NOMO-1 treated with DMSO at 0.1 percent for 48 hours (cell line): ENCODE measurements at regions not wholly inside any gene's neighbourhood (a gene's known extent, or its start where the extent isn't known, plus 50 kb on each side); places are given as distances from the start of the nearest gene placed in this dataset.

Experiments used
- DNase-seq: peaks from one replicate; lab custom pipeline; 2025; ENCODE audit not compliant: unreplicated experiment; lab: John Stamatoyannopoulos, UW

DNA sequence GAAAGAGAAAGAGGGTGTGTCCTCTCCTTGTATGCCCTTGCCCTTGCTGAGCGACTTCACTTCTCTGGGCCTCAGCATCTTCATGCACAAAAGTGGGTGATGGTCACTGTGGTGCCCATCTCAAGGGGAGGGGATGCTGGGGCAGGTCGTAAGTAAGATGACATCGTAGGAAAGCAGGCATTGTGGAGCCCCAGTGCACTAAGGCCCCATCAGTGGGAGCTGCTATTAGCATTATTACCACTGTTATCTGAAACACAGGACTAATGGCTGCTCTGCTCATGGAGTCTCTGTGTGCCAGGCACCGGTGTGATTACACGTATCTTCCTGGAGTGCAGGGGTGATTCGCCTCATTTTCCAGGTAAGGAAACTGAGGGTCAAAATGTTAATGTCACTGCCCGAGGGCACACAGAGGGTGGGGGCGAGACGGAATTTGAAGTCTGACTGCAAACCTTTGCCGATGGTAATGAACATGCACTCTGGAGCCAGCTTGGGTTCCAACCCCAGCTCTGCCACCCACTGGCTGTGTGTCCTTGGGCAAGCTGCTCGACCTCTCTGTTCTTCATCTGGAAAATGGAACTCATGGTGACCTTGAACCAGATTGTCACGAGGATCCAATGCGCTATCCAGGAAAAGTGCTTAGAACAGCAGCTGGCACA, 63.2 kb upstream of the GSE1 start:
- no peak for DNase-seq

GRCh38 chr16:85550422-85550864, 62.7 kb upstream of the GSE1 start:
- no peak for DNase-seq

GRCh38 chr16:85550953-85551924, 61.9 kb upstream of the GSE1 start:
- no peak for DNase-seq

DNA sequence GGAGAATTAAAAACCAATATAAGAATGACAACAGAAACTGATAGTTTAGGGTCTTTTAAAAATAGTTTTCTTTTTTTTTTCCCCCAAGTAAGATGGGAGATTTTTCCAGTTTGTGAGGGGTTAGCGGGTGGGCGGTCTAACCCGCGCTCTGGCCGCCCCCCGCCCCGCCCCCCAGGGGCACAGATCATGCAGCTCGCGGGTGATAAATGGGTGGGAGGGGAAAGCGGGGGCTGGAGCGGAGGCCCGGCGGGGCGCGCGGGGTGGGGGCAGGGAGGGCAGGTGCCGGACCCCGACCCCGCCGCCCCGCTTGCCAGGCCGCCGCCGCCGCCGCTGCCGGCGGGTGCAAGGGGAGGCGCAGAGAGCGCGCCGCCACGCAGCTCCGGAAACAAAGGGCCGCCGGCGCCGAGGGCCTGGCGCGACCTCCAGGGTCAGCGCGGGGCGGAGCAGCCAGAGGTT, 60.1 kb upstream of the GSE1 start:
- DNase-seq, result no peak

GRCh38 chr16:85553436-85554113, 59.5 kb upstream of the GSE1 start:
- DNase-seq, result peak; percentile 78

DNA sequence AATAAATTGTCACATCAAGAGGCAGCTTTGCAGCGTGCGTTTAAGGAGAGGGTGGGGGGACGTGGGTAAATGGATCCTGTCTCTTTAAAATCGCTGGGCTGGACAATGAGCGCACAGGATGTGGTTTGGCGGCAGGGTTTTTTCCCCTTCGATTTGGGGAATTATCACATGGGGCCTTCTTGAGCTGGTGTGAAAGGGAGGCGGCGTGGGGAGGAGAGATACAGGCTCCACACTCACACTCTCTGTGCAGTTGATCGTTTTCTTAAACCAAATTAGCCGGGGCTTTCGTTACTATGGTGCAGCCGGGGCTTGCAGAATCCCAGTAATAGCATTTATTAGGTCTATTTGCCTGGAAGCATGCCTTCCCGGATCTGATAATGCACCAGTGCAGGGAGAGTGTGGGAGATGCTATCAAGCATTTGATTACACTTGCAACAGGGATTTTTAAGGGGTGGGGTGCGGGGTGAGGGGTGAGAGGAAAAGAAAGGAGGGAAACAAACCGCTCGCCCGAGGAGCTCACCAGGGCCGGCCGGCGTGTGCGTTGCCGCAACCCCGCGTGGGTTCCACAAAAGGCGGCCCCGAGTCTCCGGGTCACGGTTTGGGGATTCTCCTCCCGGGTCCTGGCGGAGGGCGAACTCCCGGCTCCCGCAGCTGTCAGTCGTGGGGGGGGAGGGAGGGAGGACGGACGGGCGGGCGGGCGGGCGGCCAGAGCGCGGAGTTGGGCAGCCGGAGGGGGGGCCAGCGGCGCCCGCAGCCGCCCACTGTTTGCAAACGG, 58.8 kb upstream of the GSE1 start:
- DNase-seq, result peak; percentile 94

GRCh38 chr16:85554889-85555718, 58.0 kb upstream of the GSE1 start:
- DNase-seq, result peak; percentile 65

DNA sequence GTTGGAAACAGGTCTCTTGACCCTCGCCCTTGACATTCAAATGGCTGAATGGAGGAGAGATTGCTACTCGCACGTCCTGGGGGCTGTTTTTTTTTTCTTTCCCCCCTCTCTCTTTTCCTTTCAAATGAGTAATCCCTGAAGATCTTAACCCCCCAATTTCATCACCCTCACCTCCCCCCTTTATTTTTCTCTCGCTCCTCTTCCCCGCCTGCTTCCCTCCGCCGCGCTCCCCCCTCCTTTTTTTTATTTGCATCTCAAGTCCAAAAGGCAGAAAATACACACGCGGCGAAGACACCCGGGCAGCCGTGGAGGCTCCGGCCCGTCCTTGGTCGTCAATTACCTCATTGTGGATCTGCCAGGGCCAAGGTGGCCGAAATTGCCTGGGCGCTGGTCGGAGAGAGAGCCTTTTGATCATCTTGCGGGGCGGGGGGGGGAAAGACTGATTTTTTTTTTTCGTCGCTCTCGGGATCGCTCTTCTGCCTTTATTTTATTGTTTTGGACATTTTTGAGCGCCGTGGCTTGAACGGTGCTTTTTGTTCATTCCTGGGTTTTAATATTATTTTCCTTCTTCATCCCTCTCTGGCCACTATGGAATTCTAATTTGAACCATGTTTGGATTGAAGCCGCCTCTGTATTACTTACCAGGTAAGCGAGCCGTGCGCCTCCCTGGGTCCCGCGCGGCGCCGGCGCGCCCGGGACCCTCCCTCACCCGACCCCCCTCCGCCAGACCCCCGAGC, 57.2 kb upstream of the GSE1 start:
- DNase-seq, result peak; percentile 49

GRCh38 chr16:85556456-85557082, 56.6 kb upstream of the GSE1 start:
- peak; percentile 71 for DNase-seq

DNA sequence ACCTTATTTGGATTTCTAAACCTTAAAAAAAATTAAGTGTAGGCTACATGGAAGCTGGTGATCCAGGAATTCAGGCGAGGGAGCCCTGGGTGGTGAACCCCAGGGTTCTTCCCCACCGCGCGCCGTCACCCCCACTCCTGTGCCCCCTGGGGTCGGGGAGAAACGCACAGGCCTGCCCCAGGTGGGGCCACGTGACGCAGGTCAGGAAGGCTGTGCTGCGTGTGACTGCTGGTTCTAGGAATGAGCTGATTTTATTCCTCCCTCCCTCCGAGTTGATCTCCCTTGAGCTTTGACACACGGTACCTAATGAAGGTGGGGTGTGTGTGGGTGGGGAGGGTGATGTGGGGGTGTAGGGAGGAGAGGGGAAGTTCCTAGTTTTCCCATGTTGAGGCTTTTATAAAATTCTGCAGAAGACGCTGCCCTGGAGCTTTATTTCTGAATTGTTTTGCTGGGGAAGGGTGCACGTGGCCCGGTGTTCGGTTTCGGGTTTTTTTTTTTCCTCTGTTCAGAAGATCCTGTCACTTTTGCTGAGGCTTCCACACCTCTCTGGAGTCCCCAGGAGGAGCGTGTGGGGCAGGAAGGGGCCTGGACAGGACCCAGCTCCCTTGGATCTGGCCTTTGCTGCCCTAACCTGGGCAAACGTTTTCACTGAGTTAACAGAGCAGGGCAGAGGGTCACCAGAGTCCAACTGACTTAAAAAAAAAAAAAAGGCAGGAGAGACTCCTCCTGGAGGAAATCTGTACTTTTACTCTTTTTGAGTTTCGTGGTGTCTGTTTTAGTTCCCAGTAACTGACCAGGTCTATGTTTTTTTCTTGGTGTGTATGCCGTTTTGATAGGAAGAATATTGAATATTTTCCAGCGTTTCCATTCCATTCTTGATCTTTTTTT, 55.8 kb upstream of the GSE1 start:
- no peak for DNase-seq

- DNase-seq, result no peak
Measured at GRCh38 chr16:85557971-85558657, 55.0 kb upstream of the GSE1 start.

- no peak for DNase-seq
Measured at GRCh38 chr16:85560932-85561247, 52.2 kb upstream of the GSE1 start.

DNA sequence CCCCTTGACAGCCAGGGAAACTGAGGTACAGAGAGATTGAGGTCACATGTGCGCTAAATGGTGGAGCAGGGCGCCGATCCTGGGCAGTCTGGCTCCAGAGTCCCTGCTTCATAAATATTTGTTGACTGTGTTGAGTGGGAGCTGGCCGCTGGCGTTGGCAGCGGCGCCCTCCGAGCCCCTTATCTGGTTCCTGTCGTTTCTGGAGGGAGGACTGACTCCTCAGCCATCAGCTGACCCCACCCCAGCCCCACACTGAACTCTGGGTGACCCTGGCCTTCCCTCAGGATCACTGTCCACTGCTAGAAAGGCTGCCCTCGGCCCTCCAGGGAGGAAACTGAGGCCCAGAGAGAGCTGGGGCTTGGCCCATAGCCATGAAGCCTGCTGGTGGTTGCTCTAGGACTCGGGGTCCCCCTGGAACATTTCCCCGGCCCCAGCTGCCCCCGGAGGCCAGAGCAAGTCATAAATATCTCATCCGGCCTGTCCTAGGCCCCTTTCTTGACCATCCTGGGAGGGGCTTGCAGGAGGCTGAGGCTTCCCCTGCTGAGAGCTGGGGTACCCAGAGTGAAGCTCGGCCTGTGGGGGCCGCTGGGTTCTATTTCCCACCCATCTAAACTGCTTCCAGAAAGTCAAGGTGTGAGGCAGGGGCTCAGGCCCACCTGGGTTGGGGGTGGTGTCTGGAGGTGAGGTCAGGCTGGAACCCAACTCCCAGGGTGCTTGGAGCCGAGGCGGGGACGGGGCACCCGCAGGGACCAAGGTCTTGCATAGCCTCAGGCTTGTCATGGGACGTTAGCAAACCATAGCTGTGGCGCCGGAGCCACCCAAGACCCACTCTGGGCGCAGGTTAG, 51.7 kb upstream of the GSE1 start:
- no peak for DNase-seq

- no peak for DNase-seq
Measured at GRCh38 chr16:85562093-85562786, 50.9 kb upstream of the GSE1 start.

- DNase-seq, result no peak
Measured at GRCh38 chr16:85563034-85563433, 50.1 kb upstream of the GSE1 start.
